ENCODE measurements at regions not wholly inside any gene's neighbourhood (a gene's known extent, or its start where the extent isn't known, plus 50 kb on each side); places are given as distances from the start of the nearest gene placed in this dataset.

GRCh38 chr4:8672486-8672885 is 79.9 kb downstream of the CPZ start:
- DNase-seq: no peak

GRCh38 chr4:8671712-8672290 is 79.2 kb downstream of the CPZ start:
- DNase-seq: no peak

Data from NCI-H2029 (cell line).